ENCODE measurements at regions not wholly inside any gene's neighbourhood (a gene's known extent, or its start where the extent isn't known, plus 50 kb on each side); places are given as distances from the start of the nearest gene placed in this dataset.

GRCh38 chr15:62799919-62800318 lies 242.6 kb upstream of the TPM1 start:
- Histone ChIP-seq H3K79me2 (ENCODE audit: low read length) (no peaks in the 10 kb centered on the region), H4K20me1 (ENCODE audit: insufficient read depth, low read length) (no peaks in the 10 kb centered on the region), H3K27ac (ENCODE audit: low read length) (no peak overlapping the region), H3K9ac (ENCODE audit: low read length) (no peak overlapping the region), H3K4me1 (ENCODE audit: low read length) (no peaks in the 10 kb centered on the region), H3K9me3 (ENCODE audit: insufficient read depth, low read length) (no peaks in the 10 kb centered on the region), H3K27me3 (ENCODE audit: low read depth, low read length) (no peaks in the 10 kb centered on the region), H3K4me2 (ENCODE audit: low read length) (no peak overlapping the region), H2AFZ (ENCODE audit: low read depth, low read length) (no peak overlapping the region), H3K4me3 (ENCODE audit: low read length) (no peak overlapping the region), H3K36me3 (replicated peaks; ENCODE audit: low read depth, low read length) (no peaks in the 10 kb centered on the region)
- TF ChIP-seq EZH2phosphoT487 (IDR thresholded peaks at IDR 0.05; ENCODE audit: low read depth), result no peak
- TF ChIP-seq CTCF (IDR thresholded peaks at IDR 0.05; ENCODE audit: low read depth, low read length), result no peak

GRCh38 chr15:62802612-62803011 lies 239.9 kb upstream of the TPM1 start:
- Histone ChIP-seq H3K4me2 (ENCODE audit: low read length) (no peak overlapping the region), H3K4me3 (ENCODE audit: low read length) (no peak overlapping the region), H3K27ac (ENCODE audit: low read length) (no peak overlapping the region), H3K9me3 (ENCODE audit: insufficient read depth, low read length) (no peaks in the 10 kb centered on the region), H3K79me2 (ENCODE audit: low read length) (no peaks in the 10 kb centered on the region), H3K36me3 (replicated peaks; ENCODE audit: low read depth, low read length) (no peaks in the 10 kb centered on the region), H4K20me1 (ENCODE audit: insufficient read depth, low read length) (no peaks in the 10 kb centered on the region), H3K27me3 (ENCODE audit: low read depth, low read length) (no peaks in the 10 kb centered on the region), H3K9ac (ENCODE audit: low read length) (no peak overlapping the region), H3K4me1 (ENCODE audit: low read length) (no peaks in the 10 kb centered on the region), H2AFZ (ENCODE audit: low read depth, low read length) (no peak overlapping the region)
- TF ChIP-seq EZH2phosphoT487 (IDR thresholded peaks at IDR 0.05; ENCODE audit: low read depth) (no peak), CTCF (IDR thresholded peaks at IDR 0.05; ENCODE audit: low read depth, low read length) (no peak)

GRCh38 chr15:62803856-62804400 lies 238.6 kb upstream of the TPM1 start:
- Histone ChIP-seq H3K9ac (ENCODE audit: low read length) (no peak overlapping the region), H2AFZ (ENCODE audit: low read depth, low read length) (no peak overlapping the region), H3K4me2 (ENCODE audit: low read length) (no peak overlapping the region), H3K27ac (ENCODE audit: low read length) (no peak overlapping the region), H3K36me3 (replicated peaks; ENCODE audit: low read depth, low read length) (no peaks in the 10 kb centered on the region), H3K79me2 (ENCODE audit: low read length) (no peaks in the 10 kb centered on the region), H3K27me3 (ENCODE audit: low read depth, low read length) (no peaks in the 10 kb centered on the region), H4K20me1 (ENCODE audit: insufficient read depth, low read length) (no peaks in the 10 kb centered on the region), H3K4me1 (ENCODE audit: low read length) (no peaks in the 10 kb centered on the region), H3K9me3 (ENCODE audit: insufficient read depth, low read length) (no peaks in the 10 kb centered on the region), H3K4me3 (ENCODE audit: low read length) (no peak overlapping the region)
- TF ChIP-seq EZH2phosphoT487 (IDR thresholded peaks at IDR 0.05; ENCODE audit: low read depth) (no peak), CTCF (IDR thresholded peaks at IDR 0.05; ENCODE audit: low read depth, low read length) (no peak)

GRCh38 chr15:62805502-62805901 lies 237.0 kb upstream of the TPM1 start:
- H3K27me3 ChIP-seq (ENCODE audit: low read depth, low read length), result no peaks in the 10 kb centered on the region
- no peaks in the 10 kb centered on the region for H3K79me2 ChIP-seq (ENCODE audit: low read length)
- H2AFZ ChIP-seq (ENCODE audit: low read depth, low read length), result no peak overlapping the region
- H3K9ac ChIP-seq (ENCODE audit: low read length), result no peak overlapping the region
- H3K4me1 ChIP-seq (ENCODE audit: low read length), result no peaks in the 10 kb centered on the region
- H3K4me2 ChIP-seq (ENCODE audit: low read length), result no peak overlapping the region
- no peak for TF ChIP-seq CTCF (IDR thresholded peaks at IDR 0.05; ENCODE audit: low read depth, low read length)
- TF ChIP-seq EZH2phosphoT487 (IDR thresholded peaks at IDR 0.05; ENCODE audit: low read depth), result no peak
- H4K20me1 ChIP-seq (ENCODE audit: insufficient read depth, low read length), result no peaks in the 10 kb centered on the region
- no peaks in the 10 kb centered on the region for H3K9me3 ChIP-seq (ENCODE audit: insufficient read depth, low read length)
- H3K36me3 ChIP-seq (replicated peaks; ENCODE audit: low read depth, low read length), result no peaks in the 10 kb centered on the region
- no peak overlapping the region for H3K4me3 ChIP-seq (ENCODE audit: low read length)
- no peak overlapping the region for H3K27ac ChIP-seq (ENCODE audit: low read length)

Data from OCI-LY3 (cell line).